Astrocyte (in vitro differentiated cells and primary cell): ENCODE measurements at regions not wholly inside any gene's neighbourhood (a gene's known extent, or its start where the extent isn't known, plus 50 kb on each side); places are given as distances from the start of the nearest gene placed in this dataset.

ENCODE experiments used
- DNase-seq: peaks from one replicate; pipeline ENCODE4 v3.0.0-alpha.2; 2010; ENCODE audit warnings: low read depth
- FAIRE-seq: peaks from 2 replicates; lab custom pipeline; 2011; peaks lifted over from hg19 to GRCh38; lab: Jason Lieb, UNC
- H2AFZ ChIP-seq: 2 replicates; pipeline ENCODE4 v1.6.0; 2012; ENCODE audit warnings: low read depth, low read length, inconsistent platforms
- H3K27ac ChIP-seq: 2 replicates; pipeline ENCODE4 v1.5.1; 2011; ENCODE audit warnings: low read depth, low read length, inconsistent platforms
- H3K27me3 ChIP-seq: 2 replicates; pipeline ENCODE4 v1.6.0; 2011; ENCODE audit warnings: low read length, inconsistent platforms; ENCODE audit not compliant: insufficient read depth
- H3K36me3 ChIP-seq: 2 replicates; pipeline ENCODE4 v1.5.1; 2011; ENCODE audit warnings: low read length, inconsistent platforms; ENCODE audit not compliant: insufficient read depth
- H3K4me1 ChIP-seq: 2 replicates; pipeline ENCODE4 v1.5.1; 2011; ENCODE audit warnings: low read length, inconsistent platforms; ENCODE audit not compliant: insufficient read depth
- H3K4me2 ChIP-seq: 2 replicates; pipeline ENCODE4 v1.6.0; 2012; ENCODE audit warnings: low read length, inconsistent platforms
- H3K4me3 ChIP-seq: 2 replicates; pipeline ENCODE4 v1.5.1; 2011; ENCODE audit warnings: low read depth, mild to moderate bottlenecking, low read length, inconsistent platforms; ENCODE audit not compliant: insufficient read depth
- H3K79me2 ChIP-seq: 2 replicates; pipeline ENCODE4 v1.6.0; 2012; ENCODE audit warnings: mild to moderate bottlenecking, low read length, inconsistent platforms; ENCODE audit not compliant: insufficient read depth
- H3K9ac ChIP-seq: 2 replicates; pipeline ENCODE4 v1.6.0; 2012; ENCODE audit warnings: mild to moderate bottlenecking, low read length, inconsistent platforms
- H3K9me3 ChIP-seq: 2 replicates; pipeline ENCODE4 v1.5.1; 2012; ENCODE audit warnings: low read depth, mild to moderate bottlenecking, low read length, inconsistent platforms; ENCODE audit not compliant: insufficient read depth
- H4K20me1 ChIP-seq: 2 replicates; pipeline ENCODE4 v1.6.0; 2012; ENCODE audit warnings: low read length, inconsistent platforms; ENCODE audit not compliant: insufficient read depth
- H3K27ac Mint-ChIP-seq: one replicate; pipeline ENCODE4 v1.8.0; 2021; ENCODE audit warnings: mild to moderate bottlenecking, mixed read lengths; ENCODE audit not compliant: unreplicated experiment
- H3K27me3 Mint-ChIP-seq: one replicate; pipeline ENCODE4 v1.8.0; 2021; ENCODE audit warnings: low read depth, mixed read lengths; ENCODE audit not compliant: unreplicated experiment
- H3K36me3 Mint-ChIP-seq: one replicate; pipeline ENCODE4 v1.8.0; 2021; ENCODE audit warnings: low read depth, mixed read lengths; ENCODE audit not compliant: unreplicated experiment
- H3K4me1 Mint-ChIP-seq: one replicate; pipeline ENCODE4 v1.8.0; 2021; ENCODE audit warnings: low read depth, mixed read lengths; ENCODE audit not compliant: unreplicated experiment
- H3K4me3 Mint-ChIP-seq: one replicate; pipeline ENCODE4 v1.8.0; 2021; ENCODE audit warnings: mild to moderate bottlenecking, moderate library complexity, mixed read lengths; ENCODE audit not compliant: unreplicated experiment
- H3K9me3 Mint-ChIP-seq: one replicate; pipeline ENCODE4 v1.8.0; 2021; ENCODE audit warnings: mild to moderate bottlenecking, mixed read lengths; ENCODE audit not compliant: unreplicated experiment
- EZH2 ChIP-seq: IDR thresholded peaks from 2 replicates; pipeline ENCODE4 v1.6.1; 2012; ENCODE audit warnings: mild to moderate bottlenecking, low read length, inconsistent platforms; ENCODE audit not compliant: insufficient read depth
- TF ChIP-seq, protein P1 (sequence below): IDR thresholded peaks from 2 replicates; pipeline ENCODE4 v1.5.1; 2011; ENCODE audit warnings: low read depth, mild to moderate bottlenecking, inconsistent platforms, low read length, moderate library complexity; ENCODE audit not compliant: insufficient read depth

DNA sequence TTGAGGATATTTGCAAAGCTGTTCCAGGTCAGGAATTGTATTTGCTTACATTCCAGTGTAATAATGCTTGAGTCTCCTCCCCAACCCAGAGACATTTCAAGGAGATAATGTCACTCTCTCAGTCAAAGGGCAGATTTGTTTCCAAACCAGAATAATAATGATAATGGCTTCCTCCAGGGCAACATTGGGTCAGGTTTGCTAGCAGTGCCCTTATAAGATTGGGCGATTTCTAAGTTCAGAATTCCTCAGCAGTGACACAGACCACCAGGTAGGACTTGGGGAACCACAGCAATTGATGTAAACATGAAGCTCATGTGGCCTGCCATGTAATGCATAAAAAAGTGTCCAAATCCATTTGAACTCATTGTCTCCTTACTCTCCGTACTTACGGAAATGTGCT, 125.2 kb downstream of the BMP15 start:
- Mint-ChIP-seq H3K4me3 (no peak overlapping the region), H3K27ac (no peak overlapping the region), H3K27me3 (no peaks in the 10 kb centered on the region), H3K4me1 (no peaks in the 10 kb centered on the region), H3K9me3 (peaks cover 2% of the 10 kb centered on the region), H3K36me3 (no peaks in the 10 kb centered on the region)
- Histone ChIP-seq H3K79me2 (no peaks in the 10 kb centered on the region), H3K4me2 (no peak overlapping the region), H3K4me1 (no peaks in the 10 kb centered on the region), H3K27me3 (no peaks in the 10 kb centered on the region), H3K36me3 (no peaks in the 10 kb centered on the region), H3K9me3 (no peaks in the 10 kb centered on the region), H2AFZ (no peak overlapping the region), H3K4me3 (no peak overlapping the region), H3K27ac (no peak overlapping the region), H3K9ac (no peak overlapping the region), H4K20me1 (no peaks in the 10 kb centered on the region)
- peak; percentile 43 for FAIRE-seq
- TF ChIP-seq, protein P1, sequence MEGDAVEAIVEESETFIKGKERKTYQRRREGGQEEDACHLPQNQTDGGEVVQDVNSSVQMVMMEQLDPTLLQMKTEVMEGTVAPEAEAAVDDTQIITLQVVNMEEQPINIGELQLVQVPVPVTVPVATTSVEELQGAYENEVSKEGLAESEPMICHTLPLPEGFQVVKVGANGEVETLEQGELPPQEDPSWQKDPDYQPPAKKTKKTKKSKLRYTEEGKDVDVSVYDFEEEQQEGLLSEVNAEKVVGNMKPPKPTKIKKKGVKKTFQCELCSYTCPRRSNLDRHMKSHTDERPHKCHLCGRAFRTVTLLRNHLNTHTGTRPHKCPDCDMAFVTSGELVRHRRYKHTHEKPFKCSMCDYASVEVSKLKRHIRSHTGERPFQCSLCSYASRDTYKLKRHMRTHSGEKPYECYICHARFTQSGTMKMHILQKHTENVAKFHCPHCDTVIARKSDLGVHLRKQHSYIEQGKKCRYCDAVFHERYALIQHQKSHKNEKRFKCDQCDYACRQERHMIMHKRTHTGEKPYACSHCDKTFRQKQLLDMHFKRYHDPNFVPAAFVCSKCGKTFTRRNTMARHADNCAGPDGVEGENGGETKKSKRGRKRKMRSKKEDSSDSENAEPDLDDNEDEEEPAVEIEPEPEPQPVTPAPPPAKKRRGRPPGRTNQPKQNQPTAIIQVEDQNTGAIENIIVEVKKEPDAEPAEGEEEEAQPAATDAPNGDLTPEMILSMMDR, result no peak
- TF ChIP-seq EZH2, result no peak
- DNase-seq, result no peak

DNA sequence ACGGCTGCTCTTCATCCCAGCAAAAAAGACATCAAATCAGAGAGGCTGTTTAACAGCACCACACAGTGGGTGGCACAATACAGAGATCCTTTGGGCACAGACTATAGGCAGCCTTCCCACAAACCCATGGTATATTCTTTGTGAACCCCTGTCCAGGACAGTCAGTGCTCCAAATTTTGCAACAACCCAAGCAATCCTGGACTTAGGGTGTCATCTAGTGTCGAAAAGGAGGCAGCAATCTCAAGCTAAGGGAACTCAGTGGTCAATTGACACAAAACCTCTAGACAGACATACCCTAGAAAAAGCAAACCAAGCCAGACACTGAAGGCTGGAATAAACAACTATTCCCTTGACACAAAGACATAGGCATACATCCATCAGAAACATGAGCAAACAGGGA, 137.4 kb downstream of the BMP15 start:
- no peak overlapping the region for H3K4me3 Mint-ChIP-seq
- Histone ChIP-seq H3K4me3 (no peak overlapping the region), H4K20me1 (no peaks in the 10 kb centered on the region), H3K27ac (no peak overlapping the region), H3K36me3 (no peaks in the 10 kb centered on the region), H3K9me3 (no peaks in the 10 kb centered on the region), H3K9ac (no peak overlapping the region), H3K4me1 (no peaks in the 10 kb centered on the region), H3K27me3 (no peaks in the 10 kb centered on the region), H2AFZ (no peak overlapping the region), H3K4me2 (no peak overlapping the region), H3K79me2 (no peaks in the 10 kb centered on the region)
- no peak for DNase-seq
- no peaks in the 10 kb centered on the region for H3K9me3 Mint-ChIP-seq
- peak; percentile 78 for FAIRE-seq
- H3K36me3 Mint-ChIP-seq, result no peaks in the 10 kb centered on the region
- peaks cover 10% of the 10 kb centered on the region for H3K27me3 Mint-ChIP-seq
- no peaks in the 10 kb centered on the region for H3K4me1 Mint-ChIP-seq
- no peak overlapping the region for H3K27ac Mint-ChIP-seq
- no peak for TF ChIP-seq EZH2
- TF ChIP-seq, protein P1, result no peak

DNA sequence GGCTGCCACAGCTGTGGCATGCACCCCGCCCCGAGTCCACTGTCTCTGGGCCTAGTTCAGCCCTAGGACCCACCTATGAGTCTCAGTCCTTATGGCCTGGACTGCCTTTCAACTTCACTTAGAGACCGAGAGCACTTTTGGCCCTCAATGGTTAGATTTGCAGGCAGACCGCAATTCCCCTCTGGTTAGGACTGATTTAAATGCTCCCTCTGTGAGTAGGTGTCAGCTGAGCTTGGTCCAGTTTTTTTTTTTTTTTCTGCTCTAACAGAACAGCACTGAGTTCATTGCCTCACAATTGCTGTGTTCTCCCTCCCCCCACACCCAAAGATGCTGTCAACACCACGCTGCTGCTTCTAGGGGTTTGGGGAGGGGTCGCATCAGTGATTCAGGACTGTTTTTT, 143.2 kb downstream of the BMP15 start:
- no peak overlapping the region for H3K4me3 Mint-ChIP-seq
- H3K9me3 Mint-ChIP-seq, result no peaks in the 10 kb centered on the region
- FAIRE-seq, result no peak
- Histone ChIP-seq H3K4me1 (no peaks in the 10 kb centered on the region), H3K27ac (no peak overlapping the region), H3K27me3 (no peaks in the 10 kb centered on the region), H3K36me3 (no peaks in the 10 kb centered on the region), H2AFZ (no peak overlapping the region), H3K79me2 (no peaks in the 10 kb centered on the region), H3K4me2 (no peak overlapping the region), H3K9me3 (no peaks in the 10 kb centered on the region), H4K20me1 (no peaks in the 10 kb centered on the region), H3K4me3 (no peak overlapping the region), H3K9ac (no peak overlapping the region)
- H3K4me1 Mint-ChIP-seq, result no peaks in the 10 kb centered on the region
- peaks cover 6% of the 10 kb centered on the region for H3K27me3 Mint-ChIP-seq
- no peak for TF ChIP-seq EZH2
- TF ChIP-seq, protein P1, result no peak
- no peak for DNase-seq
- H3K27ac Mint-ChIP-seq, result no peak overlapping the region
- no peaks in the 10 kb centered on the region for H3K36me3 Mint-ChIP-seq
